GM10266 (cell line): ENCODE measurements at regions not wholly inside any gene's neighbourhood (a gene's known extent, or its start where the extent isn't known, plus 50 kb on each side); places are given as distances from the start of the nearest gene placed in this dataset.

Source experiments
- DNase-seq: peaks from one replicate; pipeline ENCODE4 v3.0.0; 2012; ENCODE audit errors: extremely low spot score
- CTCF ChIP-seq: IDR thresholded peaks from 2 replicates; pipeline ENCODE4 v1.5.1; 2012; ENCODE audit warnings: mild to moderate bottlenecking, low read depth; ENCODE audit not compliant: control insufficient read depth, insufficient read depth; ENCODE audit errors: missing control alignments

- no peak for TF ChIP-seq CTCF
- DNase-seq, result no peak
Measured at GRCh38 chr4:123553733-123554637, 157.4 kb downstream of the SPRY1 start.

GRCh38 chr4:123554801-123555232 is 158.2 kb downstream of the SPRY1 start:
- no peak for DNase-seq

GRCh38 chr4:123555233-123555806 is 158.7 kb downstream of the SPRY1 start:
- no peak for TF ChIP-seq CTCF
- DNase-seq, result no peak

More at GRCh38 chr4:123554801-123555232, 158.2 kb downstream of the SPRY1 start:
- no peak for TF ChIP-seq CTCF

GRCh38 chr4:123555807-123556273 is 159.2 kb downstream of the SPRY1 start:
- DNase-seq, result no peak
- no peak for TF ChIP-seq CTCF

GRCh38 chr4:123556526-123556925 is 159.9 kb downstream of the SPRY1 start:
- no peak for TF ChIP-seq CTCF
- DNase-seq, result no peak

- no peak for TF ChIP-seq CTCF
- DNase-seq, result no peak
Measured at GRCh38 chr4:123557857-123558536, 161.4 kb downstream of the SPRY1 start.
